ENCODE measurements at regions not wholly inside any gene's neighbourhood (a gene's known extent, or its start where the extent isn't known, plus 50 kb on each side); places are given as distances from the start of the nearest gene placed in this dataset.
"Not testable (repeated sequence)": the region's sequence is repeated elsewhere in the genome, so short reads cannot be mapped to it uniquely, and the experiment has no call there.

DNA sequence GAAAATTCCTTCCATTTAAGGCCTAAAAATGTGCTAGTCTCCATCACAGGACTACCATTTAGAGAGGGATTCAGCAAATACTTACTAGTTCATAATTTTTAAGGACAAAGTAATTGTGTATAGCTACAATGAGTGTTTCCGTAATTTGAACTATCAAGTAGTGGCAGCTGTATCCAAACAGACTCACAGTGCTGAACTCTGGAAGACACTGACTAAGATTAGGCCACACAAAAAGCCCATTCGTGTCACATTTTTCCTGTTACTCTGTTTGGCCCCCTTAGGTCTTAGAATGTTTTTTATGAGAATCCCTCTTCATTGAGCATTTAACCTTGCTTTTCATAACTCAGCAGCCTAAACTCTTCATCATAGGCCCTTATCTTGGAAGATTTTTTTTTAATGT lies 731.2 kb upstream of the PCDH9 start:
- H3K27me3 ChIP-seq (ENCODE audit: low read depth, low read length) = no peaks in the 10 kb centered on the region
- H3K4me1 ChIP-seq (ENCODE audit: control insufficient read depth in 1 of 2, insufficient read depth in 2 of 2, low read length in 2 of 2) = no peaks in the 10 kb centered on the region
- H3K9me3 ChIP-seq (ENCODE audit: control insufficient read depth in 1 of 2, low read length in 2 of 2) = peaks cover 0 to 4% of the 10 kb centered on the region in 2 donors
- H3K27ac ChIP-seq (ENCODE audit: low read length) = no peak overlapping the region
- H3K36me3 ChIP-seq (ENCODE audit: control insufficient read depth in 1 of 2, insufficient read depth in 2 of 2, low read length in 2 of 2) = no peaks in the 10 kb centered on the region
- no peak overlapping the region for H3K4me3 ChIP-seq (ENCODE audit: low read depth in 1 of 2, low read length in 2 of 2)

DNA sequence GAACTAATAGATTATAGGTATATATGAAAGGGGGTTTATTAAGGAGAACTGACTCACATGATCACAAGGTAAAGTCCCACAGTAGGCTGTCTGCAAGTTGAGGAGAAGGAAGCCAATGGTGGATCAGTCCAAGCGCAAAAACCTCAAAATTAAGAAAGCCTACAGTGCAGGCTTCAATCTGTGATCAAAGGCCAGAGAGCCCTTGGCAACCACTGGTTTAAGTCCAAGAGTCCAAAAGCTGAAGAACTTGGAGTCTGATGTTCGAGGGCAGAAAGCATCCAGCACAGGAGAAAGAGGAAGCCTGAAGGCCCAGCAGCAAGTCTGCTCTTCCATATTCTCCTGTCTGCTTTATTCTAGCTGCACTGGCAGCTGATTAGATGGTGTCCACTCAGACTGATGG lies 721.3 kb upstream of the PCDH9 start:
- Histone ChIP-seq H3K9me3 (ENCODE audit: control insufficient read depth in 1 of 2, low read length in 2 of 2) (peaks cover 0 to under 1% of the 10 kb centered on the region in 2 donors), H3K27me3 (ENCODE audit: low read depth, low read length) (no peaks in the 10 kb centered on the region), H3K36me3 (ENCODE audit: control insufficient read depth in 1 of 2, insufficient read depth in 2 of 2, low read length in 2 of 2) (no peaks in the 10 kb centered on the region), H3K4me1 (ENCODE audit: control insufficient read depth in 1 of 2, insufficient read depth in 2 of 2, low read length in 2 of 2) (no peaks in the 10 kb centered on the region), H3K4me3 (ENCODE audit: low read depth in 1 of 2, low read length in 2 of 2) (no peak overlapping the region), H3K27ac (ENCODE audit: low read length) (no peak overlapping the region)

DNA sequence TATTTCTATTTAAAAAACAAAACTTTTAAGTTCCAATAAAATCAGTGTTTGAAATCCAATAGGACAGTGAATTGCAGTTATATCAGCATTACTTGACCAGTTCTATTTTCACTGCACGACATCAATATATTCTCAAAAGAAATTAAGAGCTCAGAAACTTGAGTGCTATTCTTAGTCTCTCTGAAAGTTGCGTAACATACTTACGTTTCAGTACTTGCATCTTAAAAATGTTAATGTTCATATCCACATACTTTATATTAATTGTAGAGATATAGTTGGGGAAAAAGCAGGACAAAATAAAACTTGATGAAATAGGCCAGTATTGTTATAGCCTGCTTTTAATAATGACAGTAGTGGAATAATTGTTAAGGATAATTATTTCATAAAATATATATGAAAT lies 720.5 kb upstream of the PCDH9 start:
- no peaks in the 10 kb centered on the region for H3K36me3 ChIP-seq (ENCODE audit: control insufficient read depth in 1 of 2, insufficient read depth in 2 of 2, low read length in 2 of 2)
- H3K27me3 ChIP-seq (ENCODE audit: low read depth, low read length) = no peaks in the 10 kb centered on the region
- no peaks in the 10 kb centered on the region for H3K4me1 ChIP-seq (ENCODE audit: control insufficient read depth in 1 of 2, insufficient read depth in 2 of 2, low read length in 2 of 2)
- no peak overlapping the region for H3K27ac ChIP-seq (ENCODE audit: low read length)
- no peaks in the 10 kb centered on the region for H3K9me3 ChIP-seq (ENCODE audit: control insufficient read depth in 1 of 2, low read length in 2 of 2)
- H3K4me3 ChIP-seq (ENCODE audit: low read depth in 1 of 2, low read length in 2 of 2) = no peak overlapping the region

DNA sequence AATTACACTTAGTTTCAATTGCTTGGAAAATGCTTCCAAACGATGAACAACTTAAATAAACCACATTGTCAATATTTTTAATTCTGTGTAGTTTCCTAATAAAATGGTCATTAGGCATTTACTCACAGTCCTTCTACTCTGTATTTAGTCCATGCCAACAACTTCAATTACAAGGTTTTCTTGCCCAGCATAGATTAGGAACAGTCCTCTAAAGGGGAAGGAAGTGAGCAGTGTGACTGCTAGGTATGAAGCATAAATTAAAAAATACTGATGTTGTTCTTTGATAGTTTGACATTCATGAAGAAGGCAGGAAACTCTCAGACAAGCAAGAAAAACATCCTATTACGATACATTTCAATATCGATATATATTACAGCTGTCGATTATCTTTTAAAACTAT lies 716.0 kb upstream of the PCDH9 start:
- no peaks in the 10 kb centered on the region for H3K27me3 ChIP-seq (ENCODE audit: low read depth, low read length)
- no peaks in the 10 kb centered on the region for H3K36me3 ChIP-seq (ENCODE audit: control insufficient read depth in 1 of 2, insufficient read depth in 2 of 2, low read length in 2 of 2)
- H3K4me1 ChIP-seq (ENCODE audit: control insufficient read depth in 1 of 2, insufficient read depth in 2 of 2, low read length in 2 of 2) = no peaks in the 10 kb centered on the region
- H3K27ac ChIP-seq (ENCODE audit: low read length) = no peak overlapping the region
- no peaks in the 10 kb centered on the region for H3K9me3 ChIP-seq (ENCODE audit: control insufficient read depth in 1 of 2, low read length in 2 of 2)
- no peak overlapping the region for H3K4me3 ChIP-seq (ENCODE audit: low read depth in 1 of 2, low read length in 2 of 2)

DNA sequence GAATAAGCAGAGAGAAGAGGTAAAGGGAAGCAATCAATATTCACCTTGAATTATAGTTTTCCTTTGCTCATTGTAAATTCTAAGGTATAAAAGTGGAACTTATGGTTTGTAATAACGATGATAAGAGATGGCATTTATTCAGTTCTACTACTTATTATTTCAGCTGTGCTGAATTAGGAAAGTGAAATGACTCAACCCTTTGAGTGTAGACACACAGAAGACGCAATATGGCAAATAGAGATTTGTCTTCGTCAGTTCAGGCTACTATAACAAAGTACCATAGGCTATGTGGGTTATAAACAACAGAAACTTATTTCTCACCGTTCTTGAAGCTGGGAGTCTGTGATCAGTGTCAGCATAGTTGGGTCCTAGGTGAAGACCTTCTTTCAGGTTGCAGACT lies 713.0 kb upstream of the PCDH9 start:
- Histone ChIP-seq H3K36me3 (ENCODE audit: control insufficient read depth in 1 of 2, insufficient read depth in 2 of 2, low read length in 2 of 2) (no peaks in the 10 kb centered on the region), H3K4me3 (ENCODE audit: low read depth in 1 of 2, low read length in 2 of 2) (no peak overlapping the region), H3K27me3 (ENCODE audit: low read depth, low read length) (no peaks in the 10 kb centered on the region), H3K27ac (ENCODE audit: low read length) (no peak overlapping the region), H3K9me3 (ENCODE audit: control insufficient read depth in 1 of 2, low read length in 2 of 2) (no peaks in the 10 kb centered on the region), H3K4me1 (ENCODE audit: control insufficient read depth in 1 of 2, insufficient read depth in 2 of 2, low read length in 2 of 2) (no peaks in the 10 kb centered on the region)

DNA sequence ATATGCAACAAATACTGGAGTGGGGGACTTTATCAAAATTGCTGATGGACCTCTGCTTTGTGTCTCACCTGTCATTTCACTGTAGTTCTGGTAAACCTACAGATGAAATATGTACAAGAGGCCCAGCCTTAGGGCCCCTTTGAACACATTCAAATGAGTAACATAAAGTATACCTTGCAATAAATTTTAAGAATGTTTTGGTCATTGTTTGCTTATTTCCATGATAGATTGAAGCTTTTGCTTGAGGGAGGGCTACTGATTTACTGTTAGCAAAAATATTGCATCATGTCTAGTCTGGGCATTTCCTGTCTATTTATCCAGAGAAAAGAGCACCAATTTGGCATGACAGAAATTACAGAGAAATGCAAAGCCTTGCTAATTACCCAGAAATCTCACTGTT lies 705.5 kb upstream of the PCDH9 start:
- Histone ChIP-seq H3K27ac (ENCODE audit: low read length) (no peak overlapping the region), H3K27me3 (ENCODE audit: low read depth, low read length) (no peaks in the 10 kb centered on the region), H3K4me3 (ENCODE audit: low read depth in 1 of 2, low read length in 2 of 2) (no peak overlapping the region), H3K4me1 (ENCODE audit: control insufficient read depth in 1 of 2, insufficient read depth in 2 of 2, low read length in 2 of 2) (no peaks in the 10 kb centered on the region), H3K36me3 (ENCODE audit: control insufficient read depth in 1 of 2, insufficient read depth in 2 of 2, low read length in 2 of 2) (no peaks in the 10 kb centered on the region), H3K9me3 (ENCODE audit: control insufficient read depth in 1 of 2, low read length in 2 of 2) (no peaks in the 10 kb centered on the region)

DNA sequence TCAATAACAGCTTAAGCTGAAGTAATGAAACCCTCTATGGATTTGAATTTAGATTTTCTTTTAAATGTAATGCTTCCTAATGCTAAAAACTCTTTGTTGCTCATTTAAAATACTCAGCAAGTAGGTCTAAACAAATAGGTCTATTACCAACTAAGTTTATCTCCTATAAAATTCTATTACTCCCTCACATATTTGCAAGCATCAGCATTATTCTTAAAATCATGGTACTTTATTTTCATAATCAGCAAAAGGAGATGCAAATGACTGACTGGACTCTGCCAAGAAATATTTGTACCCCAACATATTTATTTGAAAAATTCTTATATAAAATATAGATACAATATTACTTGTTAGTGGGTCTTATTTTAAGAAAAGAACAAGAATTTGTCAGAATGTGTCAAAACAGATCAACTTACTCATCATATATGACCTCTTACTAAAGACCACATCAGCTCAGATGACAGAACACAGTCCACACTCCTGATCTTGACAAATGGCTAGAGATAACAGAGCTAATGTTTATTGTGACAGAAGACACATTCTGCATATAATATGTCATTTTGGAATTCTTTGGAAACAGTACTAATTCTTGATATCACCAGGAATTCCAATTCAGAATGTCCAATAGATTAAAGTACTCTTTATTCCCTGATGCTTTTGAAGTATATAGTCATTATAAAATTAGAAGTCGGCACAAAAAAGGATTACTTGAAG lies 704.6 kb upstream of the PCDH9 start:
- Histone ChIP-seq H3K9me3 (ENCODE audit: control insufficient read depth in 1 of 2, low read length in 2 of 2) (no peaks in the 10 kb centered on the region), H3K27me3 (ENCODE audit: low read depth, low read length) (no peaks in the 10 kb centered on the region), H3K4me3 (ENCODE audit: low read depth in 1 of 2, low read length in 2 of 2) (no peak overlapping the region), H3K36me3 (ENCODE audit: control insufficient read depth in 1 of 2, insufficient read depth in 2 of 2, low read length in 2 of 2) (no peaks in the 10 kb centered on the region), H3K27ac (ENCODE audit: low read length) (no peak overlapping the region), H3K4me1 (ENCODE audit: control insufficient read depth in 1 of 2, insufficient read depth in 2 of 2, low read length in 2 of 2) (no peaks in the 10 kb centered on the region)

DNA sequence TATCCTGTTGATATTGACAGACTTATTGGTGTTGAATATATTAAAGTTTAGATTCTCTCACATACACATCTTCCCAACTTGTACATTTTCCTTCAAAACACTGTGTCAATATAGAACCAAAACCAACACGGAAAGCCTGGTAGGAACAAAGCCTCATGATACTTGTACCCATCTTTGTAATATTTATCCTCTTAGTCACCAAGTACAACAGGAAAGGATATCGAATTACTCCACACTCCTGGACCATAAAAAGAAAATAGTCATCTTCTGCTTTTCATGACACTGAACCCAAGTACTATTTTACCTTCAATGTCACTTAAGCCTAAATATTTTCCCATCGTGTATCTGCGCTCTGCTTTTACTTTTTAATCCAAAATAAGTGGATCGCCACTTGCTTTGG lies 702.9 kb upstream of the PCDH9 start:
- Histone ChIP-seq H3K9me3 (ENCODE audit: control insufficient read depth in 1 of 2, low read length in 2 of 2) (no peaks in the 10 kb centered on the region), H3K27ac (ENCODE audit: low read length) (no peak overlapping the region), H3K27me3 (ENCODE audit: low read depth, low read length) (no peaks in the 10 kb centered on the region), H3K4me3 (ENCODE audit: low read depth in 1 of 2, low read length in 2 of 2) (no peak overlapping the region), H3K4me1 (ENCODE audit: control insufficient read depth in 1 of 2, insufficient read depth in 2 of 2, low read length in 2 of 2) (no peaks in the 10 kb centered on the region), H3K36me3 (ENCODE audit: control insufficient read depth in 1 of 2, insufficient read depth in 2 of 2, low read length in 2 of 2) (no peaks in the 10 kb centered on the region)

DNA sequence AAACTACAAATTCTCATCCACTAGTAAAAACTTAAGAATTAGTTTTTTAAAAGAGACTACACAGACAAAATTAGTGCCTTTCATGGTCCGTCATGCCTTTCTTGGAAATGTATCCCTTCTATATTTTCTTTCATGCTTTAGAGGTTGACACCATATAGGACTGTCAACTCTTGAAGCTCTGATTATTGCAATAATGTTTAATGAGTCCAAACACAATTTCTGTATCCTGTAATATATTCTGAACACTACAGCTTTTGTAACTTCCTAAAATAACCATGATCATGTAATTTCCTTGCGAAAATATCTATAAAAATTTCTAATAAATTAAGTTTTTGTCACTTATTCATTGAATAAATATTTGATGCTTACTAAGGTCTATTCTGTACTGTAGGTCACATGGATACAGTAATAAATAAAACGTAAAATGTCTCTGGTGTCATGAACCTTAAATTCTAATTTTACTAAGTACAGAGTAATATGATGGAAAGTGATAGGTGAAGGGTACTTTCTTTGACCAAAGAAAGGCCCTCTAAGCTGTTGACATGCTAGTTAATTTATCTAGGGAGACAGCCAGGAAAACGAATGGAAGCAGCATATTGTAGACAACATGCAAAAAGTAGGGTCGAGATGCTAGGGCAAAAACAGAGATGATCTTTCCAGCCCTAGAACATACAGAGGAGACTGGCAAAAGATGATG lies 687.3 kb upstream of the PCDH9 start:
- Histone ChIP-seq H3K4me3 (ENCODE audit: low read depth in 1 of 2, low read length in 2 of 2) (no peak overlapping the region), H3K4me1 (ENCODE audit: control insufficient read depth in 1 of 2, insufficient read depth in 2 of 2, low read length in 2 of 2) (no peaks in the 10 kb centered on the region), H3K36me3 (ENCODE audit: control insufficient read depth in 1 of 2, insufficient read depth in 2 of 2, low read length in 2 of 2) (no peaks in the 10 kb centered on the region), H3K27ac (ENCODE audit: low read length) (no peak overlapping the region), H3K9me3 (ENCODE audit: control insufficient read depth in 1 of 2, low read length in 2 of 2) (no peaks in the 10 kb centered on the region), H3K27me3 (ENCODE audit: low read depth, low read length) (no peaks in the 10 kb centered on the region)

DNA sequence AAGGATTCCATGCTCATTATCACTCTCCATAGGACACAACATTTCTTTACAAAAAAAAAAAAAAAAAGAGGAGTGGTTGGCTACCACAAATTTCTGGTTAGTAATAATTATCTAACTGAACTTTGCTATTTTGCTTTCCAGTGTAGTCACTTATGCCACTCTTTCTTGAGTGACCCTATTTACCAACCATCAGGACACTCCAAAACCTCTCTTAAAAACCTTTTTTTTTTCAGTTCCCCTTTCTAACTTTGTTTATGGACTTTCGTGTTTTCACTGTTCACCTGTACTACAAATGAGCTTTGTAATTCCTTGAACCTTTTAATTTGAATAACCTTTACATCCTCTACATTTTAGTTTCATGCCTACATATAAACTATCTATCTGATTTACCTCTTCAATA lies 686.5 kb upstream of the PCDH9 start:
- H3K4me1 ChIP-seq (ENCODE audit: control insufficient read depth in 1 of 2, insufficient read depth in 2 of 2, low read length in 2 of 2) = no peaks in the 10 kb centered on the region
- H3K27me3 ChIP-seq (ENCODE audit: low read depth, low read length) = no peaks in the 10 kb centered on the region
- H3K9me3 ChIP-seq (ENCODE audit: control insufficient read depth in 1 of 2, low read length in 2 of 2) = no peaks in the 10 kb centered on the region
- H3K36me3 ChIP-seq (ENCODE audit: control insufficient read depth in 1 of 2, insufficient read depth in 2 of 2, low read length in 2 of 2) = no peaks in the 10 kb centered on the region
- H3K27ac ChIP-seq (ENCODE audit: low read length) = no peak overlapping the region
- H3K4me3 ChIP-seq (ENCODE audit: low read depth in 1 of 2, low read length in 2 of 2) = no peak overlapping the region

DNA sequence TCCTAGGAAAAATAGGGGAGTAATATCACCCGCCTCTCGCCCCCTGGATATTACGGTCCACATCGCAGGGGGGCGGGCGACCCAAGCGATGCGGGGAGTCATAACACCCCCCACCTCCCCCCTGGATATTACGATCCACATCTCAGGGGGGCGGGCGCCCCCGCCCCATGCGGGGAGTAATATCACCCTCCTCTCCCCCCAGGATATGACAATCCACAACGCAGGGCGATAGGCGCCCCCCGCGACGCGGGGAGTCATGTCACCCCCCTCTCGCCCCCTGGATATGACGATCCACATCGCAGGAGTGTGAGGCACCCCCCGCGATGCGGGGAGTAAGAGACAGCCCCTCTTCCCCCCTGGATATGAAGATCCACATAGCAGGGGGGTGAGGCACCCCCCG lies 684.4 kb upstream of the PCDH9 start:
- Histone ChIP-seq H3K4me3 (ENCODE audit: low read depth in 1 of 2, low read length in 2 of 2) (no peak overlapping the region), H3K9me3 (ENCODE audit: control insufficient read depth in 1 of 2, low read length in 2 of 2) (no peaks in the 10 kb centered on the region)

DNA sequence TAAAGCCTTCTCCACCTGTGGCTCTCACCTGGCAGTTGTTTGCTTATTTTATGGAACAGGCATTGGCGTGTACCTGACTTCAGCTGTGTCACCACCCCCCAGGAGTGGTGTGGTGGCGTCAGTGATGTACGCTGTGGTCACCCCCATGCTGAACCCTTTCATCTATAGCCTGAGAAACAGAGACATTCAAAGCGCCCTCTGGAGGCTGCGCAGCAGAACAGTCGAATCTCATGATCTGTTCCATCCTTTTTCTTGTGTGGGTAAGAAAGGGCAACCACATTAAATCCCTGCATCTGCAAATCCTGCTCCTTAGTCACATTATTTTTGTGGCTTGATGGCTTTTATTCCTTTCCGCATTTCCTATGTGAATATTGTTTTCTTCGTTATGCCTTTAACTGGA lies 672.8 kb upstream of the PCDH9 start:
- not testable (repeated sequence) for H3K27me3 ChIP-seq (ENCODE audit: low read depth, low read length); H3K36me3 ChIP-seq (ENCODE audit: control insufficient read depth in 1 of 2, insufficient read depth in 2 of 2, low read length in 2 of 2); H3K27ac ChIP-seq (ENCODE audit: low read length); H3K4me1 ChIP-seq (ENCODE audit: control insufficient read depth in 1 of 2, insufficient read depth in 2 of 2, low read length in 2 of 2); H3K9me3 ChIP-seq (ENCODE audit: control insufficient read depth in 1 of 2, low read length in 2 of 2); H3K4me3 ChIP-seq (ENCODE audit: low read depth in 1 of 2, low read length in 2 of 2)

More for the DNA sequence above, 684.4 kb upstream of the PCDH9 start:
- Histone ChIP-seq H3K27me3 (ENCODE audit: low read depth, low read length) (no peaks in the 10 kb centered on the region), H3K27ac (ENCODE audit: low read length) (no peak overlapping the region), H3K36me3 (ENCODE audit: control insufficient read depth in 1 of 2, insufficient read depth in 2 of 2, low read length in 2 of 2) (no peaks in the 10 kb centered on the region), H3K4me1 (ENCODE audit: control insufficient read depth in 1 of 2, insufficient read depth in 2 of 2, low read length in 2 of 2) (no peaks in the 10 kb centered on the region)

Data from muscle layer of duodenum (tissue), 2 donors.